Heart left ventricle (tissue), 13 donors: ENCODE measurements at regions not wholly inside any gene's neighbourhood (a gene's known extent, or its start where the extent isn't known, plus 50 kb on each side); places are given as distances from the start of the nearest gene placed in this dataset.

Experiments used
- POLR2A ChIP-seq, 2 donors: fragments of 450-650 bp; IDR thresholded peaks; one replicate each; pipeline ENCODE4 v1.6.1; 2017; ENCODE audit warnings: antibody characterized with exemption in 2 of 2, mild to moderate bottlenecking in 2 of 2, moderate library complexity in 2 of 2
- TF ChIP-seq, protein P1 (sequence below), 12 donors: fragments of 200-600 bp; sonication (generic) in 4 of 12; IDR thresholded peaks; one replicate each; pipeline versions ENCODE4 v1.5.0 to v1.8.0; 2018 to 2022; ENCODE audit warnings: antibody characterized with exemption in 12 of 12, mild to moderate bottlenecking in 5 of 12
- donor health status: ischemic (EF 13 %, LVEDD 7.1; RV severe dilation, severe dysfunction).
- donor health status: DM: no; HTN: yes; CAD: no.
- donor health status: DM: no; HTN: no; CAD: no.
- donor health status: ischemic (EF 25% LVEDD 6.9; RV normal size, moderate dysfunction).
- donor health status: ischemic (EF 25% LVEDD 5.7; RV mildly dilated, moderate dysfunction).
- donor health status: ischemic (EF 35%, LVEDD 5.7; RV mildly dilated, moderate dysfunction).
- donor health status: nonischemic (EF 11% LVEDD 7.7; RV severe dilation, severe dysfunction).
- donor health status: DM: yes; HTN: yes; CAD: no.
- donor health status: PGD.
- donor health status: ischemic (EF 29% LVEDD 5.4; RV normal size, mild dysfunction).
- donor health status: nonischemic (EF 23%, LVEDD 6.1; RV moderate dilation, normal function).

DNA sequence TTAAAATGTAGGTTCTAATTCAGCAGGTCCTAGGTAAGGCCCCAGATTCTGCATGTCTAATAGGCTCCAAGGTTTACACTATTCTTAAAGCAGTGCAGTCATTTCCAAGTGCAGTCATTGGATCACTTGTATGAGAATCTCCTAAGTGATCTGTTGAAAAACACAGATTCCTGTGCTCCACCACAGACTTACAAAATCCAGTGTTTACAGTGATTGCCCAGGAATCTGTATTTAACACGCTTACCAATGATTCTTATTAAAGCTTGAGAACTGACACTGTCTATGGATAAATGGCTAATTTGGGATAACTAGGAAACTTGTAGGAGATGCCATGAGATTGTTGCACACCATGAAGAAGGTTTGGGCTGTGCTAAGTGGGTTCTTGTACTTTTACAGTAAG, 104.6 kb upstream of the PLEKHG1 start:
- TF ChIP-seq, protein P1, sequence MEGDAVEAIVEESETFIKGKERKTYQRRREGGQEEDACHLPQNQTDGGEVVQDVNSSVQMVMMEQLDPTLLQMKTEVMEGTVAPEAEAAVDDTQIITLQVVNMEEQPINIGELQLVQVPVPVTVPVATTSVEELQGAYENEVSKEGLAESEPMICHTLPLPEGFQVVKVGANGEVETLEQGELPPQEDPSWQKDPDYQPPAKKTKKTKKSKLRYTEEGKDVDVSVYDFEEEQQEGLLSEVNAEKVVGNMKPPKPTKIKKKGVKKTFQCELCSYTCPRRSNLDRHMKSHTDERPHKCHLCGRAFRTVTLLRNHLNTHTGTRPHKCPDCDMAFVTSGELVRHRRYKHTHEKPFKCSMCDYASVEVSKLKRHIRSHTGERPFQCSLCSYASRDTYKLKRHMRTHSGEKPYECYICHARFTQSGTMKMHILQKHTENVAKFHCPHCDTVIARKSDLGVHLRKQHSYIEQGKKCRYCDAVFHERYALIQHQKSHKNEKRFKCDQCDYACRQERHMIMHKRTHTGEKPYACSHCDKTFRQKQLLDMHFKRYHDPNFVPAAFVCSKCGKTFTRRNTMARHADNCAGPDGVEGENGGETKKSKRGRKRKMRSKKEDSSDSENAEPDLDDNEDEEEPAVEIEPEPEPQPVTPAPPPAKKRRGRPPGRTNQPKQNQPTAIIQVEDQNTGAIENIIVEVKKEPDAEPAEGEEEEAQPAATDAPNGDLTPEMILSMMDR (IDR thresholded peaks at IDR 0.05): no peak
- no peak for TF ChIP-seq POLR2A (IDR thresholded peaks at IDR 0.05)
